ENCODE measurements at regions not wholly inside any gene's neighbourhood (a gene's known extent, or its start where the extent isn't known, plus 50 kb on each side); places are given as distances from the start of the nearest gene placed in this dataset.

- no peak overlapping the region for H3K4me3 ChIP-seq (ENCODE audit: low read depth in 2 of 2, low read length in 1 of 2)
- ChIA-PET CTCF (interaction anchor here (1.2 kb wide), 1 partner anchor 11 kb away, joined by 3 read pairs; no protein-coding TSS in a partner anchor), POLR2A (no interaction called here)
- no peaks in the 10 kb centered on the region for H3K9me2 ChIP-seq
- TF ChIP-seq SIN3A (IDR thresholded peaks at IDR 0.05; ENCODE audit: borderline replicate concordance, low read depth, low read length) = no peak
- no peak for TF ChIP-seq EZH2phosphoT487 (IDR thresholded peaks at IDR 0.05; ENCODE audit: borderline replicate concordance, low read depth)
- no peak for TF ChIP-seq MEF2A (IDR thresholded peaks at IDR 0.05; ENCODE audit: borderline replicate concordance, low read depth)
- TF ChIP-seq YY1 (IDR thresholded peaks at IDR 0.05; ENCODE audit: low read depth) = no peak
- TF ChIP-seq IRF3 (IDR thresholded peaks at IDR 0.05; ENCODE audit: low read depth, low read length) = no peak
- TF ChIP-seq NFIC (IDR thresholded peaks at IDR 0.05; ENCODE audit: borderline replicate concordance) = no peak
- TF ChIP-seq USF1 (IDR thresholded peaks at IDR 0.05; ENCODE audit: borderline replicate concordance, low read depth) = no peak
- TF ChIP-seq GABPA (IDR thresholded peaks at IDR 0.05; ENCODE audit: low read depth) = no peak
- no peak for TF ChIP-seq NRF1 (IDR thresholded peaks at IDR 0.05; ENCODE audit: low read depth, low read length)
- no peak for TF ChIP-seq RFX5 (IDR thresholded peaks at IDR 0.05; ENCODE audit: low read length)
- WGBS (ENCODE audit: low lambda C conversion rate) = 72% methylated on average over 1 of the region's 1 CpG
- no peaks in the 10 kb centered on the region for H3K79me2 ChIP-seq (ENCODE audit: insufficient read depth)
- no peaks in the 10 kb centered on the region for H4K20me1 ChIP-seq (ENCODE audit: insufficient read depth)
- DNase-seq = no peak
- no peaks in the 10 kb centered on the region for H3K27me3 ChIP-seq (ENCODE audit: insufficient read depth)
- no peaks in the 10 kb centered on the region for H3F3A ChIP-seq (replicated peaks; ENCODE audit: insufficient read depth)
- H3K4me2 ChIP-seq = no peak overlapping the region
- H3K27ac ChIP-seq (ENCODE audit: low read depth in 2 of 2, low read length in 1 of 2) = no peak overlapping the region
- H3K4me1 ChIP-seq (ENCODE audit: control insufficient read depth in 1 of 2, insufficient read depth in 2 of 2, low read depth in 1 of 2, low read length in 1 of 2) = no peaks in the 10 kb centered on the region; a peak in 1 of 4 replicates
- no peaks in the 10 kb centered on the region for H3K36me3 ChIP-seq (replicated peaks in 1 of 2; ENCODE audit: control insufficient read depth in 1 of 2, insufficient read depth in 2 of 2, low read length in 1 of 2)
- no peak overlapping the region for H2AFZ ChIP-seq (ENCODE audit: low read depth)
- H3K9ac ChIP-seq = no peak overlapping the region
- no peaks in the 10 kb centered on the region for H3K9me3 ChIP-seq
These were observed 185.8 kb upstream of the RMST start for GRCh38 chr12:97276661-97277429.

GRCh38 chr12:97283297-97283696 is 179.3 kb upstream of the RMST start:
- no peaks in the 10 kb centered on the region for H3K36me3 ChIP-seq (replicated peaks in 1 of 2; ENCODE audit: control insufficient read depth in 1 of 2, insufficient read depth in 2 of 2, low read length in 1 of 2)
- H3F3A ChIP-seq (replicated peaks; ENCODE audit: insufficient read depth) = no peaks in the 10 kb centered on the region
- H3K27ac ChIP-seq (ENCODE audit: low read depth in 2 of 2, low read length in 1 of 2) = no peak overlapping the region
- no peaks in the 10 kb centered on the region for H3K9me2 ChIP-seq
- no peaks in the 10 kb centered on the region for H4K20me1 ChIP-seq (ENCODE audit: insufficient read depth)
- no peak overlapping the region for H3K4me2 ChIP-seq
- H3K4me1 ChIP-seq (ENCODE audit: control insufficient read depth in 1 of 2, insufficient read depth in 2 of 2, low read depth in 1 of 2, low read length in 1 of 2) = no peaks in the 10 kb centered on the region
- H3K79me2 ChIP-seq (ENCODE audit: insufficient read depth) = no peaks in the 10 kb centered on the region
- H3K9ac ChIP-seq = no peak overlapping the region
- DNase-seq = peak; percentile 4
- CTCF ChIA-PET = interaction anchor here (1.4 kb wide), 1 partner anchor 16 kb away, joined by 3 read pairs; no protein-coding TSS in a partner anchor
- no peaks in the 10 kb centered on the region for H3K9me3 ChIP-seq
- no peaks in the 10 kb centered on the region for H3K27me3 ChIP-seq (ENCODE audit: insufficient read depth)
- H2AFZ ChIP-seq (ENCODE audit: low read depth) = no peak overlapping the region
- POLR2A ChIA-PET = no interaction called here
- no peak overlapping the region for H3K4me3 ChIP-seq (ENCODE audit: low read depth in 2 of 2, low read length in 1 of 2)
- TF ChIP-seq NRF1 (IDR thresholded peaks at IDR 0.05; ENCODE audit: low read depth, low read length) (no peak), ELF1 (IDR thresholded peaks at IDR 0.05) (no peak), CTCF (IDR thresholded peaks at IDR 0.05) (peak; percentile 22), FOSL2 (IDR thresholded peaks at IDR 0.05; ENCODE audit: borderline replicate concordance, low read depth) (no peak)
- 49% methylated on average over 8 of the region's 8 CpGs for WGBS (ENCODE audit: low lambda C conversion rate)
